ENCODE measurements at regions not wholly inside any gene's neighbourhood (a gene's known extent, or its start where the extent isn't known, plus 50 kb on each side); places are given as distances from the start of the nearest gene placed in this dataset.

DNA sequence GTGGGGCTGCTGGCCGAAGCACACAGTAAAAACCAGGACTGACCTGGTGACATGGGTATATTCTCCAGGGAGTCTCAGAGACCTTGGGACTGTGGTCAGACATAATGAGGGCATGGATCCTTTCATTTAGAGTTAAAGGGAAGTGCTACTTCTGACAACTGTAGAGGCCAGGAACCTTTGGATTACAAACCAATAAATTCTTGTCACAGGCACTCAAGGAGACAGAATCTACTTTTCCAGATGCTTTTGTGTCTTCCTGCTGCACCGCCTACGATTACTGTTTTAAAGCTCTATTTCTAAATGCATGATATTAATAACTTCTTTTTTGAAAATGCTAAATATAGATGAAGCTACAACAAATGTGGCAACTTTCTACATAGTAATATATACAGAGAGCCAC is 106.5 kb upstream of the LPAR1 start:
- TF ChIP-seq, protein P1, sequence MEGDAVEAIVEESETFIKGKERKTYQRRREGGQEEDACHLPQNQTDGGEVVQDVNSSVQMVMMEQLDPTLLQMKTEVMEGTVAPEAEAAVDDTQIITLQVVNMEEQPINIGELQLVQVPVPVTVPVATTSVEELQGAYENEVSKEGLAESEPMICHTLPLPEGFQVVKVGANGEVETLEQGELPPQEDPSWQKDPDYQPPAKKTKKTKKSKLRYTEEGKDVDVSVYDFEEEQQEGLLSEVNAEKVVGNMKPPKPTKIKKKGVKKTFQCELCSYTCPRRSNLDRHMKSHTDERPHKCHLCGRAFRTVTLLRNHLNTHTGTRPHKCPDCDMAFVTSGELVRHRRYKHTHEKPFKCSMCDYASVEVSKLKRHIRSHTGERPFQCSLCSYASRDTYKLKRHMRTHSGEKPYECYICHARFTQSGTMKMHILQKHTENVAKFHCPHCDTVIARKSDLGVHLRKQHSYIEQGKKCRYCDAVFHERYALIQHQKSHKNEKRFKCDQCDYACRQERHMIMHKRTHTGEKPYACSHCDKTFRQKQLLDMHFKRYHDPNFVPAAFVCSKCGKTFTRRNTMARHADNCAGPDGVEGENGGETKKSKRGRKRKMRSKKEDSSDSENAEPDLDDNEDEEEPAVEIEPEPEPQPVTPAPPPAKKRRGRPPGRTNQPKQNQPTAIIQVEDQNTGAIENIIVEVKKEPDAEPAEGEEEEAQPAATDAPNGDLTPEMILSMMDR (IDR thresholded peaks at IDR 0.05), result no peak
- no peak for TF ChIP-seq POLR2A (IDR thresholded peaks at IDR 0.05)
